BJ (cell line): ENCODE measurements at regions not wholly inside any gene's neighbourhood (a gene's known extent, or its start where the extent isn't known, plus 50 kb on each side); places are given as distances from the start of the nearest gene placed in this dataset.

Experiments used
- CTCF ChIA-PET: fragments of 350-600 bp; formaldehyde crosslinking; extraction: SDS; loops from one replicate; lab custom pipeline; 2021; ENCODE audit warnings: antibody characterized with exemption, inconsistent platforms; lab: Yijun Ruan, JAX
- POLR2A ChIA-PET: fragments of 300-600 bp; sonication (Branson Sonifier 250); formaldehyde crosslinking; extraction: SDS; loops from one replicate; lab custom pipeline; 2021; ENCODE audit warnings: antibody characterized with exemption; lab: Charles Lee
- DNase-seq: peaks from one replicate; pipeline ENCODE4 v3.0.0-alpha.2; 2011; ENCODE audit warnings: low read depth
- H3K27me3 ChIP-seq: 2 replicates; pipeline ENCODE4 v1.6.0; 2011; ENCODE audit warnings: low read length; ENCODE audit not compliant: control insufficient read depth, insufficient read depth
- H3K36me3 ChIP-seq: 2 replicates; pipeline ENCODE4 v1.5.1; 2011; ENCODE audit warnings: low read length; ENCODE audit not compliant: control insufficient read depth, insufficient read depth
- H3K4me3 ChIP-seq: 2 replicates; pipeline ENCODE4 v1.5.1; 2011; ENCODE audit warnings: low read depth, mild to moderate bottlenecking, control low read depth, low read length
- CTCF ChIP-seq: IDR thresholded peaks from 2 replicates; pipeline ENCODE4 v1.5.1; 2011; ENCODE audit warnings: low read depth, mild to moderate bottlenecking, control low read depth, inconsistent platforms, low read length, moderate library complexity; ENCODE audit not compliant: insufficient read depth

GRCh38 chr14:84041421-84041820, 1488.5 kb upstream of the FLRT2 start:
- Histone ChIP-seq H3K27me3 (no peaks in the 10 kb centered on the region), H3K36me3 (no peaks in the 10 kb centered on the region), H3K4me3 (no peak overlapping the region)
- ChIA-PET CTCF (no interaction called here), POLR2A (no interaction called here)
- no peak for DNase-seq
- TF ChIP-seq CTCF, result no peak

- Histone ChIP-seq H3K36me3 (no peaks in the 10 kb centered on the region), H3K4me3 (no peak overlapping the region), H3K27me3 (no peaks in the 10 kb centered on the region)
- DNase-seq, result no peak
- ChIA-PET CTCF (no interaction called here), POLR2A (no interaction called here)
- no peak for TF ChIP-seq CTCF
Measured at GRCh38 chr14:84042992-84043391, 1487.0 kb upstream of the FLRT2 start.

GRCh38 chr14:84064316-84065125, 1465.4 kb upstream of the FLRT2 start:
- CTCF ChIA-PET, result no interaction called here
- TF ChIP-seq CTCF, result no peak
- DNase-seq, result no peak
- H3K4me3 ChIP-seq, result no peak overlapping the region
- H3K27me3 ChIP-seq, result no peaks in the 10 kb centered on the region
- no peaks in the 10 kb centered on the region for H3K36me3 ChIP-seq
- POLR2A ChIA-PET, result no interaction called here

GRCh38 chr14:84065811-84066210, 1464.1 kb upstream of the FLRT2 start:
- Histone ChIP-seq H3K27me3 (no peaks in the 10 kb centered on the region), H3K4me3 (no peak overlapping the region), H3K36me3 (no peaks in the 10 kb centered on the region)
- no peak for DNase-seq
- ChIA-PET POLR2A (no interaction called here), CTCF (no interaction called here)
- TF ChIP-seq CTCF, result no peak

- CTCF ChIA-PET, result no interaction called here
- Histone ChIP-seq H3K4me3 (no peak overlapping the region), H3K36me3 (no peaks in the 10 kb centered on the region), H3K27me3 (no peaks in the 10 kb centered on the region)
- no peak for TF ChIP-seq CTCF
- POLR2A ChIA-PET, result no interaction called here
- DNase-seq, result no peak
Measured at GRCh38 chr14:84068288-84068687, 1461.7 kb upstream of the FLRT2 start.
